HL-60 (cell line): ENCODE measurements at regions not wholly inside any gene's neighbourhood (a gene's known extent, or its start where the extent isn't known, plus 50 kb on each side); places are given as distances from the start of the nearest gene placed in this dataset.

Source experiments
- POLR2AphosphoS5 ChIP-seq: IDR thresholded peaks from 2 replicates; pipeline ENCODE4 v1.6.1; 2012; ENCODE audit warnings: low read depth
- TF ChIP-seq, protein P1 (sequence below): IDR thresholded peaks from one replicate; pipeline ENCODE4 v1.5.1; 2011; ENCODE audit warnings: low read length, control low read depth, inconsistent platforms; ENCODE audit not compliant: insufficient read depth
- TF ChIP-seq, protein P2 (sequence below): IDR thresholded peaks from 2 replicates; pipeline ENCODE4 v1.6.1; 2012; ENCODE audit warnings: low read depth; ENCODE audit not compliant: insufficient replicate concordance

DNA sequence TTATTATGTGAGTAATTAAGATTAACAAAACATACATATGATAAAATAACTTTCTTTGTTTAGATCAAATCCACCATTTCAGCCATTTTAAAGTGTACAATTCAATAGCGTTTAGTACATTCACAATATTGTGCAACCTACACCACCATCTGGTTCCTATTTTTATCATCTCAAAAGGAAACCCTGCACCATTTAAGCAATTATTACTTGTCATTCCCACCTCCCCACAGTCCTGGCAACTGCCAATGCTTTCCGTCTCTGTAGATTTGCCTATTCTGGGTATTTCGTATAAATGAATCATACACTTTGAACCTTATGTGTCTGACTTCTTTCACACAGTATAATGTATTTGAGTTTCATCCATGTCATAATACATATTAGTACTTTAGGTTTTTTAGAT is 162.5 kb upstream of the CNTNAP4 start:
- TF ChIP-seq, protein P1, sequence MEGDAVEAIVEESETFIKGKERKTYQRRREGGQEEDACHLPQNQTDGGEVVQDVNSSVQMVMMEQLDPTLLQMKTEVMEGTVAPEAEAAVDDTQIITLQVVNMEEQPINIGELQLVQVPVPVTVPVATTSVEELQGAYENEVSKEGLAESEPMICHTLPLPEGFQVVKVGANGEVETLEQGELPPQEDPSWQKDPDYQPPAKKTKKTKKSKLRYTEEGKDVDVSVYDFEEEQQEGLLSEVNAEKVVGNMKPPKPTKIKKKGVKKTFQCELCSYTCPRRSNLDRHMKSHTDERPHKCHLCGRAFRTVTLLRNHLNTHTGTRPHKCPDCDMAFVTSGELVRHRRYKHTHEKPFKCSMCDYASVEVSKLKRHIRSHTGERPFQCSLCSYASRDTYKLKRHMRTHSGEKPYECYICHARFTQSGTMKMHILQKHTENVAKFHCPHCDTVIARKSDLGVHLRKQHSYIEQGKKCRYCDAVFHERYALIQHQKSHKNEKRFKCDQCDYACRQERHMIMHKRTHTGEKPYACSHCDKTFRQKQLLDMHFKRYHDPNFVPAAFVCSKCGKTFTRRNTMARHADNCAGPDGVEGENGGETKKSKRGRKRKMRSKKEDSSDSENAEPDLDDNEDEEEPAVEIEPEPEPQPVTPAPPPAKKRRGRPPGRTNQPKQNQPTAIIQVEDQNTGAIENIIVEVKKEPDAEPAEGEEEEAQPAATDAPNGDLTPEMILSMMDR: no peak
- no peak for TF ChIP-seq POLR2AphosphoS5
- TF ChIP-seq, protein P2, sequence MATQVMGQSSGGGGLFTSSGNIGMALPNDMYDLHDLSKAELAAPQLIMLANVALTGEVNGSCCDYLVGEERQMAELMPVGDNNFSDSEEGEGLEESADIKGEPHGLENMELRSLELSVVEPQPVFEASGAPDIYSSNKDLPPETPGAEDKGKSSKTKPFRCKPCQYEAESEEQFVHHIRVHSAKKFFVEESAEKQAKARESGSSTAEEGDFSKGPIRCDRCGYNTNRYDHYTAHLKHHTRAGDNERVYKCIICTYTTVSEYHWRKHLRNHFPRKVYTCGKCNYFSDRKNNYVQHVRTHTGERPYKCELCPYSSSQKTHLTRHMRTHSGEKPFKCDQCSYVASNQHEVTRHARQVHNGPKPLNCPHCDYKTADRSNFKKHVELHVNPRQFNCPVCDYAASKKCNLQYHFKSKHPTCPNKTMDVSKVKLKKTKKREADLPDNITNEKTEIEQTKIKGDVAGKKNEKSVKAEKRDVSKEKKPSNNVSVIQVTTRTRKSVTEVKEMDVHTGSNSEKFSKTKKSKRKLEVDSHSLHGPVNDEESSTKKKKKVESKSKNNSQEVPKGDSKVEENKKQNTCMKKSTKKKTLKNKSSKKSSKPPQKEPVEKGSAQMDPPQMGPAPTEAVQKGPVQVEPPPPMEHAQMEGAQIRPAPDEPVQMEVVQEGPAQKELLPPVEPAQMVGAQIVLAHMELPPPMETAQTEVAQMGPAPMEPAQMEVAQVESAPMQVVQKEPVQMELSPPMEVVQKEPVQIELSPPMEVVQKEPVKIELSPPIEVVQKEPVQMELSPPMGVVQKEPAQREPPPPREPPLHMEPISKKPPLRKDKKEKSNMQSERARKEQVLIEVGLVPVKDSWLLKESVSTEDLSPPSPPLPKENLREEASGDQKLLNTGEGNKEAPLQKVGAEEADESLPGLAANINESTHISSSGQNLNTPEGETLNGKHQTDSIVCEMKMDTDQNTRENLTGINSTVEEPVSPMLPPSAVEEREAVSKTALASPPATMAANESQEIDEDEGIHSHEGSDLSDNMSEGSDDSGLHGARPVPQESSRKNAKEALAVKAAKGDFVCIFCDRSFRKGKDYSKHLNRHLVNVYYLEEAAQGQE: no peak
